GM23338 (cell line): ENCODE measurements at regions not wholly inside any gene's neighbourhood (a gene's known extent, or its start where the extent isn't known, plus 50 kb on each side); places are given as distances from the start of the nearest gene placed in this dataset.

Experiments used
- ATAC-seq: fragments of 200-7000 bp; cut with Tn5 transposase; 3 replicates; pipeline ENCODE4 v1.9.1; 2020
- DNase-seq: peaks from one replicate; pipeline ENCODE4 v3.0.0-alpha.2; 2015; ENCODE audit warnings: low spot score
- H2AFZ ChIP-seq: fragments of 200-600 bp; sonication (generic); 2 replicates; pipeline ENCODE4 v1.8.0; 2016; ENCODE audit warnings: antibody characterized with exemption, mild to moderate bottlenecking, moderate library complexity
- H3F3A ChIP-seq: fragments of 200-600 bp; sonication (generic); replicated peaks from 2 replicates; pipeline ENCODE4 v1.8.0; 2017; ENCODE audit warnings: antibody characterized with exemption, mixed run types, low read depth
- H3K27ac ChIP-seq: fragments of 200-600 bp; sonication (generic); 2 replicates; pipeline ENCODE4 v1.6.1; 2016; ENCODE audit warnings: low read depth
- H3K27me3 ChIP-seq: fragments of 200-600 bp; sonication (generic); 2 replicates; pipeline ENCODE4 v1.8.0; 2016; ENCODE audit warnings: mild to moderate bottlenecking, mixed run types, moderate library complexity; ENCODE audit not compliant: insufficient read depth
- H3K36me3 ChIP-seq: fragments of 200-600 bp; sonication (generic); 2 replicates; pipeline ENCODE4 v1.8.0; 2016; ENCODE audit warnings: mild to moderate bottlenecking; ENCODE audit not compliant: insufficient read depth
- H3K4me1 ChIP-seq: fragments of 200-600 bp; sonication (generic); 2 replicates; pipeline ENCODE4 v1.8.0; 2016; ENCODE audit warnings: mild to moderate bottlenecking, moderate library complexity; ENCODE audit not compliant: insufficient read depth
- H3K4me2 ChIP-seq: fragments of 200-600 bp; sonication (generic); 2 replicates; pipeline ENCODE4 v1.7.1; 2017; ENCODE audit warnings: mixed run types
- H3K4me3 ChIP-seq: fragments of 200-600 bp; sonication (generic); 2 replicates; pipeline ENCODE4 v1.6.1; 2016; ENCODE audit warnings: mixed run types
- H3K79me2 ChIP-seq: fragments of 200-600 bp; sonication (generic); replicated peaks from 2 replicates; pipeline ENCODE4 v1.8.0; 2017; ENCODE audit warnings: mild to moderate bottlenecking; ENCODE audit not compliant: insufficient read depth
- H3K9me2 ChIP-seq: fragments of 200-600 bp; sonication (generic); 2 replicates; pipeline ENCODE4 v1.8.0; 2017; ENCODE audit not compliant: insufficient read depth
- H4K20me1 ChIP-seq: fragments of 200-600 bp; sonication (generic); replicated peaks from 2 replicates; pipeline ENCODE4 v1.8.0; 2017; ENCODE audit warnings: mild to moderate bottlenecking; ENCODE audit not compliant: insufficient read depth
- H3K27ac Mint-ChIP-seq: 2 replicates; pipeline ENCODE4 v1.8.0; 2020; ENCODE audit warnings: inconsistent platforms, mild to moderate bottlenecking, moderate library complexity, mixed read lengths
- H3K27me3 Mint-ChIP-seq: 3 replicates; pipeline ENCODE4 v1.8.0; 2022; ENCODE audit warnings: low read depth, mild to moderate bottlenecking, moderate library complexity, mixed read lengths, inconsistent platforms; ENCODE audit not compliant: insufficient read depth, poor library complexity
- H3K36me3 Mint-ChIP-seq: 3 replicates; pipeline ENCODE4 v1.8.0; 2021; ENCODE audit warnings: low read depth, mild to moderate bottlenecking, inconsistent platforms, moderate library complexity, mixed read lengths
- H3K4me1 Mint-ChIP-seq: 3 replicates; pipeline ENCODE4 v1.8.0; 2020; ENCODE audit warnings: mild to moderate bottlenecking, inconsistent platforms, mixed read lengths
- H3K4me3 Mint-ChIP-seq: 3 replicates; pipeline ENCODE4 v1.8.0; 2021; ENCODE audit warnings: moderate library complexity, mild to moderate bottlenecking, inconsistent platforms, mixed read lengths
- H3K9me3 Mint-ChIP-seq: 3 replicates; pipeline ENCODE4 v1.8.0; 2020; ENCODE audit warnings: moderate library complexity, mild to moderate bottlenecking, inconsistent platforms, mixed read lengths
- CREB1 ChIP-seq: fragments of 250-450 bp; sonication (Bioruptor Pico); IDR thresholded peaks from 2 replicates; pipeline ENCODE4 v1.5.0; 2020; ENCODE audit warnings: low read depth, mild to moderate bottlenecking, moderate library complexity
- EZH2 ChIP-seq: fragments of 200-600 bp; sonication (generic); IDR thresholded peaks from one replicate; pipeline ENCODE4 v1.8.0; 2017; ENCODE audit warnings: antibody characterized with exemption, mild to moderate bottlenecking, low read depth; ENCODE audit not compliant: unreplicated experiment
- EZH2phosphoT487 ChIP-seq: fragments of 200-600 bp; sonication (generic); IDR thresholded peaks from one replicate; pipeline ENCODE4 v1.8.1; 2018; ENCODE audit warnings: antibody characterized with exemption; ENCODE audit not compliant: unreplicated experiment
- JUNB ChIP-seq: IDR thresholded peaks from one replicate; pipeline ENCODE4 v1.6.1; 2016; ENCODE audit warnings: antibody characterized with exemption; ENCODE audit not compliant: unreplicated experiment
- NANOG ChIP-seq: IDR thresholded peaks from 2 replicates; pipeline ENCODE4 v1.6.1; 2016; ENCODE audit warnings: antibody characterized with exemption, borderline replicate concordance
- POLR2AphosphoS5 ChIP-seq: IDR thresholded peaks from 2 replicates; pipeline ENCODE4 v1.6.1; 2016; ENCODE audit warnings: antibody characterized with exemption, low read depth
- STAT1 ChIP-seq: IDR thresholded peaks from one replicate; pipeline ENCODE4 v1.6.1; 2016; ENCODE audit warnings: antibody characterized with exemption; ENCODE audit not compliant: unreplicated experiment
- ZNF114 ChIP-seq: fragments of 250-450 bp; sonication (Bioruptor Pico); IDR thresholded peaks from 2 replicates; pipeline ENCODE4 v1.5.0; 2020; ENCODE audit warnings: mild to moderate bottlenecking, moderate library complexity
- ZNF331 ChIP-seq: fragments of 250-450 bp; sonication (Bioruptor Pico); IDR thresholded peaks from 2 replicates; pipeline ENCODE4 v1.5.0; 2020; ENCODE audit warnings: low read depth, mild to moderate bottlenecking, moderate library complexity
- TF ChIP-seq, protein P1 (sequence below): IDR thresholded peaks from 2 replicates; pipeline ENCODE4 v1.6.1; 2016; ENCODE audit warnings: antibody characterized with exemption
- TF ChIP-seq, protein P2 (sequence below): fragments of 250-450 bp; sonication (Bioruptor Pico); IDR thresholded peaks from 2 replicates; pipeline ENCODE4 v1.5.0; 2020; ENCODE audit warnings: mild to moderate bottlenecking, moderate library complexity
- TF ChIP-seq, protein P3 (sequence below): IDR thresholded peaks from one replicate; pipeline ENCODE4 v1.6.1; 2018; ENCODE audit warnings: antibody characterized with exemption; ENCODE audit not compliant: unreplicated experiment
- TF ChIP-seq, protein P4 (sequence below), 2 experiments: fragments of 200-600 bp in 1 of 2; sonication (generic) in 1 of 2; conservative IDR thresholded peaks; 2 replicates each; pipeline versions ENCODE4 v1.5.1 to v1.6.1; 2016 to 2017; ENCODE audit warnings: antibody characterized with exemption in 2 of 2, low read depth in 2 of 2, mild to moderate bottlenecking in 2 of 2, moderate library complexity in 1 of 2

DNA sequence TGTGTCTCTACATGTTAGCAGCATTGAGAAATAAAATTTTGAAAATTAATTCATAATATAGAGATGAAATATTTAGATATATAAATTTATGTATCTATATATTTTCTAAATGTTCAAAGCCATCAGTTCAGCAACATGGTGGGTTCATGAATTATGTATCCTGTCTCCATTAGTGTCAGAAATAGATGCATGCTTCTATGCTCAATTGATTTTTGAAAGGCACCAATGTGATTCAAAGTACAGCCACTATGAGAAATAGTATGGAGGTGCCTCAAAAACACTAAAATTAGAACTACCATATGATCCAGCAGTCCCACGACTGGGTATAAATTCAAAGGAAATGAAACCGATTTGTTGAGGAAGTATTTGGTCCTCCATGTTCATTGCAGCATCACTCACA, 128.6 kb upstream of the SYN3 start:
- Mint-ChIP-seq H3K36me3 (no peaks in the 10 kb centered on the region), H3K27me3 (no peaks in the 10 kb centered on the region), H3K9me3 (no peaks in the 10 kb centered on the region; the same call in 2 of the 3 replicates), H3K27ac (no peak overlapping the region), H3K4me3 (no peak overlapping the region), H3K4me1 (no peaks in the 10 kb centered on the region)
- no peak overlapping the region for H3K4me2 ChIP-seq
- peaks cover 18% of the 10 kb centered on the region for H3K27me3 ChIP-seq
- no peak for ATAC-seq
- H3K4me3 ChIP-seq: no peak overlapping the region
- no peaks in the 10 kb centered on the region for H3K79me2 ChIP-seq
- no peaks in the 10 kb centered on the region for H3F3A ChIP-seq
- no peaks in the 10 kb centered on the region; the same call in 1 of the 2 replicates for H3K9me2 ChIP-seq
- no peaks in the 10 kb centered on the region for H3K4me1 ChIP-seq
- DNase-seq: no peak
- H4K20me1 ChIP-seq: no peaks in the 10 kb centered on the region
- H3K36me3 ChIP-seq: no peaks in the 10 kb centered on the region
- no peak overlapping the region for H2AFZ ChIP-seq
- TF ChIP-seq ZNF331 (no peak), CREB1 (no peak), JUNB (no peak), POLR2AphosphoS5 (no peak), EZH2 (no peak), STAT1 (no peak), ZNF114 (CRISPR knock-in tag) (no peak), NANOG (no peak), EZH2phosphoT487 (no peak)
- TF ChIP-seq, protein P1, sequence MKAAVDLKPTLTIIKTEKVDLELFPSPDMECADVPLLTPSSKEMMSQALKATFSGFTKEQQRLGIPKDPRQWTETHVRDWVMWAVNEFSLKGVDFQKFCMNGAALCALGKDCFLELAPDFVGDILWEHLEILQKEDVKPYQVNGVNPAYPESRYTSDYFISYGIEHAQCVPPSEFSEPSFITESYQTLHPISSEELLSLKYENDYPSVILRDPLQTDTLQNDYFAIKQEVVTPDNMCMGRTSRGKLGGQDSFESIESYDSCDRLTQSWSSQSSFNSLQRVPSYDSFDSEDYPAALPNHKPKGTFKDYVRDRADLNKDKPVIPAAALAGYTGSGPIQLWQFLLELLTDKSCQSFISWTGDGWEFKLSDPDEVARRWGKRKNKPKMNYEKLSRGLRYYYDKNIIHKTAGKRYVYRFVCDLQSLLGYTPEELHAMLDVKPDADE: no peak
- TF ChIP-seq, protein P2, sequence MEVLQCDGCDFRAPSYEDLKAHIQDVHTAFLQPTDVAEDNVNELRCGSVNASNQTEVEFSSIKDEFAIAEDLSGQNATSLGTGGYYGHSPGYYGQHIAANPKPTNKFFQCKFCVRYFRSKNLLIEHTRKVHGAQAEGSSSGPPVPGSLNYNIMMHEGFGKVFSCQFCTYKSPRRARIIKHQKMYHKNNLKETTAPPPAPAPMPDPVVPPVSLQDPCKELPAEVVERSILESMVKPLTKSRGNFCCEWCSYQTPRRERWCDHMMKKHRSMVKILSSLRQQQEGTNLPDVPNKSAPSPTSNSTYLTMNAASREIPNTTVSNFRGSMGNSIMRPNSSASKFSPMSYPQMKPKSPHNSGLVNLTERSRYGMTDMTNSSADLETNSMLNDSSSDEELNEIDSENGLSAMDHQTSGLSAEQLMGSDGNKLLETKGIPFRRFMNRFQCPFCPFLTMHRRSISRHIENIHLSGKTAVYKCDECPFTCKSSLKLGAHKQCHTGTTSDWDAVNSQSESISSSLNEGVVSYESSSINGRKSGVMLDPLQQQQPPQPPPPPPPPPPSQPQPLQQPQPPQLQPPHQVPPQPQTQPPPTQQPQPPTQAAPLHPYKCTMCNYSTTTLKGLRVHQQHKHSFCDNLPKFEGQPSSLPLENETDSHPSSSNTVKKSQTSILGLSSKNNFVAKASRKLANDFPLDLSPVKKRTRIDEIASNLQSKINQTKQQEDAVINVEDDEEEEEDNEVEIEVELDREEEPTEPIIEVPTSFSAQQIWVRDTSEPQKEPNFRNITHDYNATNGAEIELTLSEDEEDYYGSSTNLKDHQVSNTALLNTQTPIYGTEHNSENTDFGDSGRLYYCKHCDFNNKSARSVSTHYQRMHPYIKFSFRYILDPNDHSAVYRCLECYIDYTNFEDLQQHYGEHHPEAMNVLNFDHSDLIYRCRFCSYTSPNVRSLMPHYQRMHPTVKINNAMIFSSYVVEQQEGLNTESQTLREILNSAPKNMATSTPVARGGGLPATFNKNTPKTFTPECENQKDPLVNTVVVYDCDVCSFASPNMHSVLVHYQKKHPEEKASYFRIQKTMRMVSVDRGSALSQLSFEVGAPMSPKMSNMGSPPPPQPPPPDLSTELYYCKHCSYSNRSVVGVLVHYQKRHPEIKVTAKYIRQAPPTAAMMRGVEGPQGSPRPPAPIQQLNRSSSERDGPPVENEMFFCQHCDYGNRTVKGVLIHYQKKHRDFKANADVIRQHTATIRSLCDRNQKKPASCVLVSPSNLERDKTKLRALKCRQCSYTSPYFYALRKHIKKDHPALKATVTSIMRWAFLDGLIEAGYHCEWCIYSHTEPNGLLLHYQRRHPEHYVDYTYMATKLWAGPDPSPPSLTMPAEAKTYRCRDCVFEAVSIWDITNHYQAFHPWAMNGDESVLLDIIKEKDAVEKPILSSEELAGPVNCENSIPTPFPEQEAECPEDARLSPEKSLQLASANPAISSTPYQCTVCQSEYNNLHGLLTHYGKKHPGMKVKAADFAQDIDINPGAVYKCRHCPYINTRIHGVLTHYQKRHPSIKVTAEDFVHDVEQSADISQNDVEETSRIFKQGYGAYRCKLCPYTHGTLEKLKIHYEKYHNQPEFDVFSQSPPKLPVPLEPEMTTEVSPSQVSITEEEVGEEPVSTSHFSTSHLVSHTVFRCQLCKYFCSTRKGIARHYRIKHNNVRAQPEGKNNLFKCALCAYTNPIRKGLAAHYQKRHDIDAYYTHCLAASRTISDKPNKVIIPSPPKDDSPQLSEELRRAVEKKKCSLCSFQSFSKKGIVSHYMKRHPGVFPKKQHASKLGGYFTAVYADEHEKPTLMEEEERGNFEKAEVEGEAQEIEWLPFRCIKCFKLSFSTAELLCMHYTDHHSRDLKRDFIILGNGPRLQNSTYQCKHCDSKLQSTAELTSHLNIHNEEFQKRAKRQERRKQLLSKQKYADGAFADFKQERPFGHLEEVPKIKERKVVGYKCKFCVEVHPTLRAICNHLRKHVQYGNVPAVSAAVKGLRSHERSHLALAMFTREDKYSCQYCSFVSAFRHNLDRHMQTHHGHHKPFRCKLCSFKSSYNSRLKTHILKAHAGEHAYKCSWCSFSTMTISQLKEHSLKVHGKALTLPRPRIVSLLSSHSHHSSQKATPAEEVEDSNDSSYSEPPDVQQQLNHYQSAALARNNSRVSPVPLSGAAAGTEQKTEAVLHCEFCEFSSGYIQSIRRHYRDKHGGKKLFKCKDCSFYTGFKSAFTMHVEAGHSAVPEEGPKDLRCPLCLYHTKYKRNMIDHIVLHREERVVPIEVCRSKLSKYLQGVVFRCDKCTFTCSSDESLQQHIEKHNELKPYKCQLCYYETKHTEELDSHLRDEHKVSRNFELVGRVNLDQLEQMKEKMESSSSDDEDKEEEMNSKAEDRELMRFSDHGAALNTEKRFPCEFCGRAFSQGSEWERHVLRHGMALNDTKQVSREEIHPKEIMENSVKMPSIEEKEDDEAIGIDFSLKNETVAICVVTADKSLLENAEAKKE (CRISPR knock-in tag): no peak
- TF ChIP-seq, protein P3, sequence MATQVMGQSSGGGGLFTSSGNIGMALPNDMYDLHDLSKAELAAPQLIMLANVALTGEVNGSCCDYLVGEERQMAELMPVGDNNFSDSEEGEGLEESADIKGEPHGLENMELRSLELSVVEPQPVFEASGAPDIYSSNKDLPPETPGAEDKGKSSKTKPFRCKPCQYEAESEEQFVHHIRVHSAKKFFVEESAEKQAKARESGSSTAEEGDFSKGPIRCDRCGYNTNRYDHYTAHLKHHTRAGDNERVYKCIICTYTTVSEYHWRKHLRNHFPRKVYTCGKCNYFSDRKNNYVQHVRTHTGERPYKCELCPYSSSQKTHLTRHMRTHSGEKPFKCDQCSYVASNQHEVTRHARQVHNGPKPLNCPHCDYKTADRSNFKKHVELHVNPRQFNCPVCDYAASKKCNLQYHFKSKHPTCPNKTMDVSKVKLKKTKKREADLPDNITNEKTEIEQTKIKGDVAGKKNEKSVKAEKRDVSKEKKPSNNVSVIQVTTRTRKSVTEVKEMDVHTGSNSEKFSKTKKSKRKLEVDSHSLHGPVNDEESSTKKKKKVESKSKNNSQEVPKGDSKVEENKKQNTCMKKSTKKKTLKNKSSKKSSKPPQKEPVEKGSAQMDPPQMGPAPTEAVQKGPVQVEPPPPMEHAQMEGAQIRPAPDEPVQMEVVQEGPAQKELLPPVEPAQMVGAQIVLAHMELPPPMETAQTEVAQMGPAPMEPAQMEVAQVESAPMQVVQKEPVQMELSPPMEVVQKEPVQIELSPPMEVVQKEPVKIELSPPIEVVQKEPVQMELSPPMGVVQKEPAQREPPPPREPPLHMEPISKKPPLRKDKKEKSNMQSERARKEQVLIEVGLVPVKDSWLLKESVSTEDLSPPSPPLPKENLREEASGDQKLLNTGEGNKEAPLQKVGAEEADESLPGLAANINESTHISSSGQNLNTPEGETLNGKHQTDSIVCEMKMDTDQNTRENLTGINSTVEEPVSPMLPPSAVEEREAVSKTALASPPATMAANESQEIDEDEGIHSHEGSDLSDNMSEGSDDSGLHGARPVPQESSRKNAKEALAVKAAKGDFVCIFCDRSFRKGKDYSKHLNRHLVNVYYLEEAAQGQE: no peak
- TF ChIP-seq, protein P4, sequence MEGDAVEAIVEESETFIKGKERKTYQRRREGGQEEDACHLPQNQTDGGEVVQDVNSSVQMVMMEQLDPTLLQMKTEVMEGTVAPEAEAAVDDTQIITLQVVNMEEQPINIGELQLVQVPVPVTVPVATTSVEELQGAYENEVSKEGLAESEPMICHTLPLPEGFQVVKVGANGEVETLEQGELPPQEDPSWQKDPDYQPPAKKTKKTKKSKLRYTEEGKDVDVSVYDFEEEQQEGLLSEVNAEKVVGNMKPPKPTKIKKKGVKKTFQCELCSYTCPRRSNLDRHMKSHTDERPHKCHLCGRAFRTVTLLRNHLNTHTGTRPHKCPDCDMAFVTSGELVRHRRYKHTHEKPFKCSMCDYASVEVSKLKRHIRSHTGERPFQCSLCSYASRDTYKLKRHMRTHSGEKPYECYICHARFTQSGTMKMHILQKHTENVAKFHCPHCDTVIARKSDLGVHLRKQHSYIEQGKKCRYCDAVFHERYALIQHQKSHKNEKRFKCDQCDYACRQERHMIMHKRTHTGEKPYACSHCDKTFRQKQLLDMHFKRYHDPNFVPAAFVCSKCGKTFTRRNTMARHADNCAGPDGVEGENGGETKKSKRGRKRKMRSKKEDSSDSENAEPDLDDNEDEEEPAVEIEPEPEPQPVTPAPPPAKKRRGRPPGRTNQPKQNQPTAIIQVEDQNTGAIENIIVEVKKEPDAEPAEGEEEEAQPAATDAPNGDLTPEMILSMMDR (conservative IDR thresholded peaks at IDR 0.05; ENCODE audit: low read depth in 2 of 2): no peak
- no peak overlapping the region for H3K27ac ChIP-seq
